ENCODE measurements at regions not wholly inside any gene's neighbourhood (a gene's known extent, or its start where the extent isn't known, plus 50 kb on each side); places are given as distances from the start of the nearest gene placed in this dataset.

DNA sequence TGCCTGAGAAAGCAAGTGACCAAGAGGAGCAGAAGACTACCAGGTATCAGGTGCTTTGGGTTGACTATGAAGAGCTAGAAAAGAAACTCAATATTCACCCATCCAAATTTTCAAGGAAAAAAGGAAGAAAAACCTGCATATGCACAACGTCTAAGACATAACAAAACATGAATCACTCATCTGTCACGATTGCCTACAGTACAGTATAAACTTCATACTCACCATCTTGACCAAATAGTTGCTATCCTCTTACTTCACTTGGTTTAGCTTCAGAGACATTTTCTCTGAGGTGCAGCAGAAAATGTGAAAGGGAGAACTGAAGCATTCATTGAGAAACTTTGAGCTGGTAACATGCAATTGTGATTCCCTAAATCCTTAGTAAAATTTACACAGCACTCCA lies 228.6 kb upstream of the MPDZ start:
- TF ChIP-seq POLR2A (IDR thresholded peaks at IDR 0.05), result no peak
- TF ChIP-seq, protein P1, sequence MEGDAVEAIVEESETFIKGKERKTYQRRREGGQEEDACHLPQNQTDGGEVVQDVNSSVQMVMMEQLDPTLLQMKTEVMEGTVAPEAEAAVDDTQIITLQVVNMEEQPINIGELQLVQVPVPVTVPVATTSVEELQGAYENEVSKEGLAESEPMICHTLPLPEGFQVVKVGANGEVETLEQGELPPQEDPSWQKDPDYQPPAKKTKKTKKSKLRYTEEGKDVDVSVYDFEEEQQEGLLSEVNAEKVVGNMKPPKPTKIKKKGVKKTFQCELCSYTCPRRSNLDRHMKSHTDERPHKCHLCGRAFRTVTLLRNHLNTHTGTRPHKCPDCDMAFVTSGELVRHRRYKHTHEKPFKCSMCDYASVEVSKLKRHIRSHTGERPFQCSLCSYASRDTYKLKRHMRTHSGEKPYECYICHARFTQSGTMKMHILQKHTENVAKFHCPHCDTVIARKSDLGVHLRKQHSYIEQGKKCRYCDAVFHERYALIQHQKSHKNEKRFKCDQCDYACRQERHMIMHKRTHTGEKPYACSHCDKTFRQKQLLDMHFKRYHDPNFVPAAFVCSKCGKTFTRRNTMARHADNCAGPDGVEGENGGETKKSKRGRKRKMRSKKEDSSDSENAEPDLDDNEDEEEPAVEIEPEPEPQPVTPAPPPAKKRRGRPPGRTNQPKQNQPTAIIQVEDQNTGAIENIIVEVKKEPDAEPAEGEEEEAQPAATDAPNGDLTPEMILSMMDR (IDR thresholded peaks at IDR 0.05), result no peak

All from thyroid gland (tissue), 4 donors.